Naive thymus-derived CD4-positive, alpha-beta T cell (primary cell): ENCODE measurements at regions not wholly inside any gene's neighbourhood (a gene's known extent, or its start where the extent isn't known, plus 50 kb on each side); places are given as distances from the start of the nearest gene placed in this dataset.

Experiments used
- ATAC-seq: fragments of 150-1000 bp; cut with Tn5 transposase; 2 replicates; pipeline ENCODE4 v1.10.0; 2021; ENCODE audit warnings: mild to moderate bottlenecking, moderate library complexity
- CTCF ChIA-PET: fragments of 350-600 bp; sonication (Branson Sonifier 250); formaldehyde crosslinking; loops from one replicate; lab custom pipeline; 2021; ENCODE audit warnings: antibody characterized with exemption; lab: Charles Lee
- POLR2A ChIA-PET: fragments of 350-600 bp; sonication (Branson Sonifier 250); formaldehyde crosslinking; loops from one replicate; lab custom pipeline; 2021; ENCODE audit warnings: antibody characterized with exemption, inconsistent platforms; lab: Charles Lee
- DNase-seq, 9 donors: peaks; one replicate each; pipeline versions ENCODE4 v3.0.0 to v3.0.0-alpha.2; 2020 to 2022; ENCODE audit warnings: mixed read lengths in 1 of 9
- H3K27ac ChIP-seq: one replicate; pipeline ENCODE4 v1.7.0; 2013; ENCODE audit warnings: mild to moderate bottlenecking, low read depth, low read length, moderate library complexity
- H3K27me3 ChIP-seq, 2 donors: one replicate each; pipeline ENCODE4 v1.7.0; 2013; ENCODE audit warnings: low read length in 2 of 2, mild to moderate bottlenecking in 2 of 2, moderate library complexity in 2 of 2; ENCODE audit not compliant: control insufficient read depth in 2 of 2, insufficient read depth in 2 of 2
- H3K36me3 ChIP-seq, 3 experiments: 1 replicate in 2 of 3; 2 replicates in 1 of 3; pipeline ENCODE4 v1.7.0; 2013; ENCODE audit warnings: low read length in 3 of 3, mild to moderate bottlenecking in 3 of 3, moderate library complexity in 1 of 3; ENCODE audit not compliant: insufficient read depth in 3 of 3, control insufficient read depth in 2 of 3
- H3K4me1 ChIP-seq, 2 donors: one replicate each; pipeline ENCODE4 v1.7.0; 2013; ENCODE audit warnings: low read length in 2 of 2, mild to moderate bottlenecking in 2 of 2, moderate library complexity in 1 of 2; ENCODE audit not compliant: control insufficient read depth in 2 of 2, insufficient read depth in 2 of 2
- H3K4me3 ChIP-seq: 2 replicates; pipeline ENCODE4 v1.7.0; 2013; ENCODE audit warnings: mild to moderate bottlenecking, low read length
- H3K9me3 ChIP-seq, 3 experiments: 1 replicate in 2 of 3; 2 replicates in 1 of 3; pipeline ENCODE4 v1.7.0; 2013; ENCODE audit warnings: low read length in 3 of 3; ENCODE audit not compliant: control insufficient read depth in 2 of 3
- H3K27ac Mint-ChIP-seq, 9 donors: one replicate each; pipeline ENCODE4 v1.8.0; 2020 to 2022; ENCODE audit warnings: mixed read lengths in 9 of 9, mild to moderate bottlenecking in 8 of 9, moderate library complexity in 5 of 9, inconsistent platforms in 2 of 9
- H3K27me3 Mint-ChIP-seq, 5 donors: one replicate each; pipeline ENCODE4 v1.8.0; 2021 to 2022; ENCODE audit warnings: mixed read lengths in 5 of 5, mild to moderate bottlenecking in 1 of 5
- H3K36me3 Mint-ChIP-seq, 5 donors: one replicate each; pipeline ENCODE4 v1.8.0; 2020 to 2022; ENCODE audit warnings: mixed read lengths in 5 of 5, mild to moderate bottlenecking in 3 of 5, inconsistent platforms in 1 of 5
- H3K4me1 Mint-ChIP-seq, 7 donors: one replicate each; pipeline ENCODE4 v1.8.0; 2020 to 2022; ENCODE audit warnings: mixed read lengths in 7 of 7, mild to moderate bottlenecking in 3 of 7, inconsistent platforms in 1 of 7
- H3K4me3 Mint-ChIP-seq, 10 donors: one replicate each; pipeline ENCODE4 v1.8.0; 2020 to 2022; ENCODE audit warnings: mild to moderate bottlenecking in 10 of 10, mixed read lengths in 10 of 10, moderate library complexity in 6 of 10, inconsistent platforms in 2 of 10
- H3K9me3 Mint-ChIP-seq, 11 donors: one replicate each; pipeline ENCODE4 v1.8.0; 2020 to 2022; ENCODE audit warnings: mixed read lengths in 11 of 11, mild to moderate bottlenecking in 4 of 11, inconsistent platforms in 1 of 11, moderate library complexity in 1 of 11
- intact Hi-C, 2 donors: fragments of 100-400 bp; cut with micrococcal nuclease; formaldehyde crosslinking; loops; one replicate each; pipeline ENCODE4 v1.15.1; 2023

DNA sequence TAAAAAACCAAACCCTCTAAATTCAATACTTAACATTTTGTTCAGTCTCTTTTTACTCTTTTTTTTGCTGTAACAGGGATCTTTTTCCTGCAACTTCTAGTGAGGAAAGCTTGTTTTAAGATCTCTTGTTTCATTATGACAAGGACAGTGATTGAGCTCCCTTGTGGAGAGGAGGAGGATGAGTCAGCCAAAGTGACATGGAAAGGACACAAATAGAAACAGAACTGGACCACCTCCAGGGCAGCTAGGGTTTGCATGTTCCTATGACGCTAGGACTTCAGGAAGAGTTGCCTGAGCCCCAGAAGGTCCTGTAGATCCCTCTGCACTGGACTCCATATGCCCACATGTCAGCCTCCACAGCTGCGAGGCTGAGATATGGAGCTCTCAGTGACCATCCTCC, 212.6 kb upstream of the FAM78B start:
- Histone ChIP-seq H3K4me1 (no peaks in the 10 kb centered on the region), H3K9me3 (no peaks in the 10 kb centered on the region), H3K27ac (no peak overlapping the region), H3K27me3 (no peaks in the 10 kb centered on the region), H3K4me3 (no peak overlapping the region), H3K36me3 (no peaks in the 10 kb centered on the region)
- ATAC-seq (no peak), DNase-seq (no peak)
- no peaks in the 10 kb centered on the region for H3K4me1 Mint-ChIP-seq
- ChIA-PET CTCF (no interaction called here), POLR2A (no interaction called here)
- H3K9me3 Mint-ChIP-seq: no peaks in the 10 kb centered on the region
- intact Hi-C loops: no loop called here
- no peak overlapping the region for H3K27ac Mint-ChIP-seq
- no peak overlapping the region for H3K4me3 Mint-ChIP-seq
- H3K36me3 Mint-ChIP-seq: no peaks in the 10 kb centered on the region
- peaks cover 0 to 25% (median 19%) of the 10 kb centered on the region in 5 donors for H3K27me3 Mint-ChIP-seq

DNA sequence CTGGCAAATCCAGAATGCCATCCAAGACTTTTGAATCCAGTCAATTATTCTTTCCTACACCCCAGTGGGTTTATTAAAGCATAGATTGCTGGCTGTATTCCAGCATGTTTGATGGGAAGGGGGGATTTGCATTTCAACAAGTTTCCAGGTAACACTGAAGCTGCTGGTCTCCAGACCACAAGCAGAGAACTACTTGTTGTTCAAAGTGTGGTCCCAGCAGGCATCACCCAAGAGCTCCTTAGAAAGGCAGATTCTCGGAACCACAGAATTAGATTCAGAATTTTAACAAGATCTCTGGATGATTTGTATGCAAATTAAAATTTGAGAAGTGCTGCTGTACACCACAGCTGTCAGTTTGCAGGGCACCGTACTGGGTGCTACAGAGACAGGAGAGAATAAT, 216.3 kb upstream of the FAM78B start:
- Histone ChIP-seq H3K4me1 (no peaks in the 10 kb centered on the region), H3K27me3 (no peaks in the 10 kb centered on the region), H3K27ac (no peak overlapping the region), H3K9me3 (no peaks in the 10 kb centered on the region), H3K4me3 (no peak overlapping the region), H3K36me3 (no peaks in the 10 kb centered on the region)
- CTCF ChIA-PET: no interaction called here
- peaks cover 0 to under 1% (median 0%) of the 10 kb centered on the region in 7 donors for H3K4me1 Mint-ChIP-seq
- peaks cover 0 to 3% (median 0%) of the 10 kb centered on the region in 11 donors for H3K9me3 Mint-ChIP-seq
- no peak for DNase-seq
- H3K36me3 Mint-ChIP-seq: no peaks in the 10 kb centered on the region
- peaks cover 0 to 25% (median 19%) of the 10 kb centered on the region in 5 donors for H3K27me3 Mint-ChIP-seq
- no peak overlapping the region for H3K4me3 Mint-ChIP-seq
- intact Hi-C loops: no loop called here
- no peak for ATAC-seq
- no peak overlapping the region for H3K27ac Mint-ChIP-seq
- POLR2A ChIA-PET: no interaction called here

DNA sequence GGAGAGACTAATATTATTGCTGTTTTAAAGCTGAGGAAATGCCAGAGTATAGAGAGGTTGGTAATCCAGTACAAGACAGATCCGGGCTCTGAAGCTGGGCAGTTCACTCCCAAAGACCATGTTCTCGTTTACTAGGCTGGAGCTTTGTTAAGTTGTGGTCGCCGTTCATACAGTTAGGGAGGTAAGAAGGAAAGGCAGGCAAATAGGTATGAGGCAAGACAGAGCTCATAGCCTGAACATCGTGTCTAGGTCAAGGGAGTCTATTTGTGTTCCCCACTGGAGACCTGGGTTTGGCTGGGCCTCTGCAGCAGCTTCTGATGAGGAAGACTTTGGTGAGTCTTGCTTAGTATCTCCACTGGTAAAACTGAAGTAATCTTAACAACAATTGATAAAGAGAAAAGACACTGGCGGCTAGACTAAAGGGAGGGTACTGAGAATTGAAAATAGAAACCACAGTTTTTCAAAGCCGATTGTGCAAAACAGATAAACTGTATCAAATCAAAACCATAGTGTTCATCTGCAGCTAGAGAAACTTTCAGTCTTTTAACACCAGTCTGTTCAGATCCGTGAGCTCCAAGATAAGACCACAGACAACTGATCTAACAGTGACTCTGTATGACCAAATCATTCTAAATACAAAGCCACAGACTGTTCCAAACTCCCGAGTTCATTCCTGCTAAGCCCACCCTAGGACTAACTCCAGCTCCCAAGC, 217.0 kb upstream of the FAM78B start:
- Histone ChIP-seq H3K27ac (no peak overlapping the region), H3K27me3 (no peaks in the 10 kb centered on the region), H3K9me3 (no peaks in the 10 kb centered on the region), H3K36me3 (no peaks in the 10 kb centered on the region), H3K4me1 (no peaks in the 10 kb centered on the region), H3K4me3 (no peak overlapping the region)
- no peak overlapping the region for H3K4me3 Mint-ChIP-seq
- no peaks in the 10 kb centered on the region for H3K36me3 Mint-ChIP-seq
- ChIA-PET POLR2A (no interaction called here), CTCF (no interaction called here)
- ATAC-seq (no peak), DNase-seq (no peak)
- H3K27me3 Mint-ChIP-seq: peaks cover 0 to 26% (median 21%) of the 10 kb centered on the region in 5 donors
- peaks cover 0 to 3% (median 0%) of the 10 kb centered on the region in 11 donors for H3K9me3 Mint-ChIP-seq
- intact Hi-C loops: no loop called here
- peaks cover 0 to 1% (median 0%) of the 10 kb centered on the region in 7 donors for H3K4me1 Mint-ChIP-seq
- no peak overlapping the region for H3K27ac Mint-ChIP-seq

DNA sequence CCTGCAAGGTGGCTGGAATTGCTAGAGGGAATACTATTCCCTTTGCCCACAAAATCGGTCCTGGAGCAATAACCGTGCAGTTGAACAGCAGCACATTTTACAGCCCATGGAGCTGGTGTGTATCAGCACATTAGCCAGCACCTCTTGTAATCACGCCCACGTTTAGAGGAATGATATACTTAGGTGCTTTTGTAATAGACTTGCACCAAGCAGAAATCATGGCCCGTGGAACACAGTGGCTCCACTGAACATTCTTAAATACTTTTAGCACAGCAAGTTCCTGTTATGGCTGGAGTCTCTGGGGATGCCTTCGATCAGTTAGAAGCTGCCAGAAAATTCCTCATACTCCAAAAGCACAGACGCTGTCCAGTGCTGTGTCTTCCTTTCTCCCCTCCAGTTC, 218.1 kb upstream of the FAM78B start:
- peaks cover 0 to 26% (median 21%) of the 10 kb centered on the region in 5 donors for H3K27me3 Mint-ChIP-seq
- Histone ChIP-seq H3K36me3 (no peaks in the 10 kb centered on the region), H3K4me3 (no peak overlapping the region), H3K27me3 (no peaks in the 10 kb centered on the region), H3K27ac (no peak overlapping the region), H3K9me3 (no peaks in the 10 kb centered on the region), H3K4me1 (no peaks in the 10 kb centered on the region)
- H3K9me3 Mint-ChIP-seq: peaks cover 0 to 3% (median 0%) of the 10 kb centered on the region in 11 donors
- no peaks in the 10 kb centered on the region for H3K36me3 Mint-ChIP-seq
- POLR2A ChIA-PET: no interaction called here
- no peak for DNase-seq
- H3K27ac Mint-ChIP-seq: no peak overlapping the region
- CTCF ChIA-PET: no interaction called here
- ATAC-seq: no peak
- intact Hi-C loops: no loop called here
- H3K4me3 Mint-ChIP-seq: no peak overlapping the region
- peaks cover 0 to 1% (median 0%) of the 10 kb centered on the region in 7 donors for H3K4me1 Mint-ChIP-seq

DNA sequence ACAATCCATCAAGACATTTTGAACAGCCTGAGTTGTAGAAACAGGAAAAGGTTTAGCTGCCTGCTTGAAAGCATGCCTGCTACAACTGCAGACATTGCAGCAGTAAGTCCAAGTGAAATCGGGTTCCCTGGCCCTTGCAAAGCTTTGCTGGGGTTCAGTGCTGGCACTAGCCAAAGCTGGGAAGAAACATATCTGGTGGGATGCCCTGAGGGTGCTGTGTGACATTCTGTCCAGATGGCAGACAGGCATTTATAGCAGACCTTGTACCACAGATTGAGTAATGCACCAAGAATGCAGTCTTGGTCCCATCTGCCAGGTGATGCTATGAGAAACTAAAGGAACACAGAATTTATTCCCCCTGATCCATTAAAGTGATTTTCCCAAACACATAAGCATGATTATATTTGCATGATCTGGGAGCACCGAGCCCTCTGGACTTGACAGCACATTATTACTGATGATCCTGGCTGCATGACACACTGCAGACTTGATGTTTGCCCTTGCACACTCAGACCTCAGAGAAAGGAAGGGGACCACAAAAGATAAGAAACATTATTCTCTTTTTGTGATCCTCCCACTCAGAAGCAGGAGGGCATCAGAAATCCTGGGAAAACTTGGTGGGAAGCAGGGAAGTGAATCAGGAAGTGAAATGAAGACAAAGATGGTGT, 223.7 kb upstream of the FAM78B start:
- DNase-seq: no peak
- Histone ChIP-seq H3K27me3 (no peaks in the 10 kb centered on the region), H3K4me3 (no peak overlapping the region), H3K27ac (no peak overlapping the region), H3K36me3 (no peaks in the 10 kb centered on the region), H3K9me3 (no peaks in the 10 kb centered on the region), H3K4me1 (no peaks in the 10 kb centered on the region)
- Mint-ChIP-seq H3K36me3 (no peaks in the 10 kb centered on the region), H3K9me3 (peaks cover 0 to 2% (median 0%) of the 10 kb centered on the region in 11 donors), H3K4me1 (peaks cover 0 to 1% (median 0%) of the 10 kb centered on the region in 7 donors), H3K4me3 (no peak overlapping the region), H3K27me3 (peaks cover 0 to 18% (median 9%) of the 10 kb centered on the region in 5 donors), H3K27ac (no peak overlapping the region)
- CTCF ChIA-PET: no interaction called here
- ATAC-seq: no peak
- POLR2A ChIA-PET: no interaction called here
- intact Hi-C loops: no loop called here

DNA sequence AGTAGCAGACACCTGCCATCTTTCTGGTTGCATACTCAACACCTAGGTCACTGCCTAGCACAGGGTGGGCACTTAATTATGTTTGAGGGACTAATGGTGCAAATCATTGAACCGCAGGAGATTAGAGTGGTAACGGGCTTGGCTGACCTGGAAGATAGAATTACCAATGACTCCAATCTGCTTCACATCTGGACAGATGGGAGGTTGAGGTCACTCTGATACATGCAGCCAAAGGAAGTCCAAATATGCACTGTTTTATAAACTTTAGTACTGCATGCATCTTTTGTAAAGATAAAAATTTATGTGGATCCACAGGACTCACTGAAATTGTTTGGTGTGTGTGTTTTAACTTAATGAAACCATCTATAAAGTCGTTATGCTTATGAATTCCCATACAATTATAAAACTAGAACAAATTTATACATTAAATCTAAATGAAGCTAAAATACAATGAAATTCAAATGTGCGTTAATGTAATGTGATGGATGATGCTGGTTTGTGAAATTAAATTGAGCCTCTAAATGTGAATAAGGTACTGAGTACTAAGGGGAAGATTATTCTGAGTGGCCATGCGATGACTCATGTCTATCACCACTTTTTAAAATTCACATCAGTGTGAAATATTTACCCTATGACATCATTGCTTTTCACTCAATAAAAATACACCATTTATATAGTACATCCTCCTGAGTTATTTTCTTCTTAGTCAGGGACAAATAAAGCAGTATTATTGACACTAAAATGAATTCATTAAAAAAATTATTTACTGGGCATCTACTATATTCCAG, 224.7 kb upstream of the FAM78B start:
- Mint-ChIP-seq H3K4me3 (no peak overlapping the region), H3K27me3 (peaks cover 0 to 13% (median 8%) of the 10 kb centered on the region in 5 donors), H3K27ac (no peak overlapping the region), H3K36me3 (no peaks in the 10 kb centered on the region), H3K4me1 (peaks cover 0 to 1% (median 0%) of the 10 kb centered on the region in 7 donors), H3K9me3 (peaks cover 0 to 2% (median 0%) of the 10 kb centered on the region in 11 donors)
- H3K36me3 ChIP-seq: no peaks in the 10 kb centered on the region
- H3K4me3 ChIP-seq: no peak overlapping the region
- H3K4me1 ChIP-seq: no peaks in the 10 kb centered on the region
- no peak overlapping the region for H3K27ac ChIP-seq
- intact Hi-C loops: no loop called here
- CTCF ChIA-PET: no interaction called here
- no peaks in the 10 kb centered on the region for H3K9me3 ChIP-seq
- POLR2A ChIA-PET: no interaction called here
- DNase-seq (no peak), ATAC-seq (no peak)
- no peaks in the 10 kb centered on the region for H3K27me3 ChIP-seq
